Esophagus squamous epithelium (tissue), 5 donors: ENCODE measurements at regions not wholly inside any gene's neighbourhood (a gene's known extent, or its start where the extent isn't known, plus 50 kb on each side); places are given as distances from the start of the nearest gene placed in this dataset.

ENCODE experiments used
- DNase-seq: peaks from one replicate; lab custom pipeline; 2025; lab: John Stamatoyannopoulos, UW
- H3K27ac ChIP-seq, 4 donors: fragments of 200-600 bp; sonication (generic); one replicate each; pipeline ENCODE4 v1.5.1; 2016 to 2019; ENCODE audit warnings: mild to moderate bottlenecking in 1 of 4
- H3K27me3 ChIP-seq, 4 donors: fragments of 200-600 bp; sonication (generic); 1 replicate in 3 of 4; 2 replicates in 1 of 4; pipeline versions ENCODE4 v1.5.1 to v1.6.0; 2017 to 2021; ENCODE audit warnings: antibody characterized with exemption in 1 of 4
- H3K36me3 ChIP-seq, 3 donors: fragments of 200-600 bp; sonication (generic); one replicate each; pipeline ENCODE4 v1.5.1; 2016 to 2019
- H3K4me1 ChIP-seq, 3 donors: fragments of 200-600 bp; sonication (generic); one replicate each; pipeline ENCODE4 v1.5.1; 2017 to 2019
- H3K4me3 ChIP-seq, 4 donors: fragments of 200-600 bp; sonication (generic); 1 replicate in 3 of 4; 2 replicates in 1 of 4; pipeline ENCODE4 v1.5.1; 2016 to 2019; ENCODE audit warnings: mild to moderate bottlenecking in 2 of 4, moderate library complexity in 1 of 4
- H3K9me3 ChIP-seq, 3 donors: fragments of 200-600 bp; sonication (generic); one replicate each; pipeline ENCODE4 v1.5.1; 2016 to 2019
- CTCF ChIP-seq, 6 experiments: fragments of 450-650 bp in 4 of 6; fragments of 200-600 bp in 2 of 6; sonication (generic) in 2 of 6; IDR thresholded peaks; one replicate each; pipeline ENCODE4 v1.5.1; 2016 to 2019; ENCODE audit warnings: antibody characterized with exemption in 6 of 6, mild to moderate bottlenecking in 4 of 6, moderate library complexity in 4 of 6
- POLR2A ChIP-seq, 4 donors: fragments of 450-650 bp; IDR thresholded peaks; one replicate each; pipeline ENCODE4 v1.6.1; 2017; ENCODE audit warnings: antibody characterized with exemption in 4 of 4, mild to moderate bottlenecking in 4 of 4, moderate library complexity in 3 of 4
- WGBS, 2 donors: methylation state at CpG; one replicate each; pipeline ENCODE4 v1.1.5; 2018; 5-methylcytosine and 5-hydroxymethylcytosine counted together
- intact Hi-C: fragments of 100-400 bp; cut with DNase I; formaldehyde crosslinking; loops from one replicate; pipeline ENCODE4 v1.15.0; 2022
- donor health status: DM: yes; HTN: yes; CAD: no.

- no peaks in the 10 kb centered on the region for H3K36me3 ChIP-seq
- H3K27ac ChIP-seq: no peak overlapping the region
- H3K4me3 ChIP-seq: no peak overlapping the region
- 46% methylated on average over 3 of the region's 3 CpGs for WGBS, 2 donors
- no peaks in the 10 kb centered on the region for H3K9me3 ChIP-seq
- intact Hi-C loops: no loop called here
- H3K27me3 ChIP-seq: no peaks in the 10 kb centered on the region
- no peak for TF ChIP-seq POLR2A (IDR thresholded peaks at IDR 0.05)
- TF ChIP-seq CTCF (IDR thresholded peaks at IDR 0.05): no peak
- no peaks in the 10 kb centered on the region for H3K4me1 ChIP-seq
- DNase-seq: no peak
These were observed 325.2 kb upstream of the RGS6 start for GRCh38 chr14:71607056-71607455.

- DNase-seq: no peak
- no peak overlapping the region for H3K4me3 ChIP-seq
- intact Hi-C loops: no loop called here
- no peaks in the 10 kb centered on the region for H3K4me1 ChIP-seq
- H3K9me3 ChIP-seq: no peaks in the 10 kb centered on the region
- no peak for TF ChIP-seq POLR2A (IDR thresholded peaks at IDR 0.05)
- no peaks in the 10 kb centered on the region for H3K36me3 ChIP-seq
- H3K27ac ChIP-seq: no peak overlapping the region
- H3K27me3 ChIP-seq: no peaks in the 10 kb centered on the region
These were observed 322.1 kb upstream of the RGS6 start for GRCh38 chr14:71610149-71610548.

- H3K36me3 ChIP-seq: no peaks in the 10 kb centered on the region
- DNase-seq: no peak
- H3K27ac ChIP-seq: no peak overlapping the region
- H3K4me3 ChIP-seq: no peak overlapping the region
- no peaks in the 10 kb centered on the region for H3K9me3 ChIP-seq
- no peaks in the 10 kb centered on the region for H3K4me1 ChIP-seq
- no peaks in the 10 kb centered on the region for H3K27me3 ChIP-seq
- WGBS, 2 donors: 73 to 86% methylated on average over 1 of the region's 1 CpG
- intact Hi-C loops: no loop called here
- TF ChIP-seq CTCF (IDR thresholded peaks at IDR 0.05) (no peak), POLR2A (IDR thresholded peaks at IDR 0.05) (no peak)
These were observed 321.4 kb upstream of the RGS6 start for GRCh38 chr14:71610797-71611196.

- TF ChIP-seq CTCF (IDR thresholded peaks at IDR 0.05) (no peak), POLR2A (IDR thresholded peaks at IDR 0.05) (no peak)
- no peak overlapping the region for H3K4me3 ChIP-seq
- no peak overlapping the region for H3K27ac ChIP-seq
- peaks cover 0 to 3% (median 0%) of the 10 kb centered on the region in 3 donors for H3K36me3 ChIP-seq
- WGBS, 2 donors: 95% methylated on average over 1 of the region's 1 CpG
- DNase-seq: no peak
- H3K4me1 ChIP-seq: no peaks in the 10 kb centered on the region
- no peaks in the 10 kb centered on the region for H3K27me3 ChIP-seq
- no peaks in the 10 kb centered on the region for H3K9me3 ChIP-seq
- intact Hi-C loops: no loop called here
These were observed 319.1 kb upstream of the RGS6 start for GRCh38 chr14:71613168-71613567.

GRCh38 chr14:71616013-71616412 lies 316.2 kb upstream of the RGS6 start:
- H3K9me3 ChIP-seq: no peaks in the 10 kb centered on the region
- no peak for TF ChIP-seq POLR2A (IDR thresholded peaks at IDR 0.05)
- TF ChIP-seq CTCF (IDR thresholded peaks at IDR 0.05): no peak
- no peaks in the 10 kb centered on the region for H3K4me1 ChIP-seq
- no peak for DNase-seq
- no peaks in the 10 kb centered on the region for H3K27me3 ChIP-seq
- no peak overlapping the region for H3K27ac ChIP-seq
- H3K36me3 ChIP-seq: peaks cover 0 to 23% (median 0%) of the 10 kb centered on the region in 3 donors
- intact Hi-C loops: no loop called here
- H3K4me3 ChIP-seq: no peak overlapping the region
- 89 to 97% methylated on average over 2 of the region's 2 CpGs for WGBS, 2 donors

- Histone ChIP-seq H3K4me3 (no peak overlapping the region), H3K27me3 (no peaks in the 10 kb centered on the region), H3K4me1 (no peaks in the 10 kb centered on the region), H3K27ac (no peak overlapping the region), H3K9me3 (no peaks in the 10 kb centered on the region), H3K36me3 (peaks cover 0 to 23% (median 0%) of the 10 kb centered on the region in 3 donors)
- intact Hi-C loops: no loop called here
- 83 to 95% methylated on average over 3 of the region's 3 CpGs for WGBS, 2 donors
- no peak for TF ChIP-seq CTCF (IDR thresholded peaks at IDR 0.05)
- no peak for DNase-seq
These were observed 314.2 kb upstream of the RGS6 start for GRCh38 chr14:71618047-71618446.
